GM21515 (cell line): ENCODE measurements at regions not wholly inside any gene's neighbourhood (a gene's known extent, or its start where the extent isn't known, plus 50 kb on each side); places are given as distances from the start of the nearest gene placed in this dataset.

ENCODE experiments used
- ATAC-seq: cut with Tn5 transposase; IDR thresholded peaks from one replicate; pipeline ENCODE4 v1.9.1; 2021; ENCODE audit not compliant: unreplicated experiment

DNA sequence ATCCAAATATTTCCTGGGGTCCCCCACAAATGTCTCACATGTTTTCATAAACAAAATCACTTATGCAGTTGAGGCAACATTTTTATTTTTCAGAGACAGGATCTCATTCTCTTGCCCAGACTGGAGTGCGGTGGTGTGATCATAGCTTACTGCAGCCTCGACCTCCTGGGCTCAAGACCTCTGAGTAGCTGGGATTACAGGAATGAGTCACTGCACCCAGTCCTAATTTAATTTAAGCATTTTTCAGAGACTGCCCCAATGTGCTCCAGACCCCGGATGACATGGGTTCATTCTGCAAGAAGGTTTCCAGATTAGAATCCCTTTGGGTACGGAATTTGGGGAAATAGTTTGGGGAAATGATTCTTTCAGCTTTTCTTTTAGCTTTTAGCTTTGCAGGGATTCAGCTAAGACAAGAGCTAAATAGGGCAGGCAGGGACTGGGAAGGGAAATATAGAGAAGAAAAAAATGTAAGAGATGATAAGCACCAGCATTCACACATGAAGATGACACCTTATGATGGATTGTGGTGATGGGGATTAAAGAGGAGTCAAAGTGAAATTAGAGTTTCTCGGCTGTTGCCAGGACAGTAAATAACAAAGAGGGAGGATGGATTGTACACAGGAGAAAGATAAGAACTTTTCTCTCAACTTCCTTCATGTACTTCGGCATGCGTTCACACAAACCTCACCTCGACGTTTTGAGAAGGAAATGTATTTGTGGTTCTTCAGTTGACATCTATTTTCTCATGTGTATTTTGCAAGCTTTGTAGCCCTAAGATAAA is 169.4 kb upstream of the TAB2 start:
- no peak for ATAC-seq

DNA sequence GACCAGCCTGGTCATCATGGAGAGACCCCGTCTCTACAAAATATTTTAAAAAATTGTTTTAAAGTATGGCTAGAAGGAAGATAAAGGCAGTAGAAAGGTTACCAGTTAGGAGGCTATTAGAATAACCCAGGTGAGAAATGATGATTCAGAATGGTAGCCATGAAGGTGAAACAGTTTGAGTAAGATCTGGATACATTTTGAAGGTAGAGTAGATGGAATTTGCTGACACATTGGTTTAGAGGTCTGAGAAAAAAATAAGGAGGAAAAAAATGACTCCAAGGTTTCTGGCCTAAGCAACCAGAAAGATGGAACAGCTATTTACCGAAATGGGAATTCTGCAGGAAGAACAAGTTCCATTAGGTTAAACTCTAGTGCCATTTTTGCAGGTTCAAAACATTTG is 167.9 kb upstream of the TAB2 start:
- ATAC-seq: no peak

GRCh38 chr6:149150301-149150700 is 167.2 kb upstream of the TAB2 start:
- ATAC-seq: no peak

DNA sequence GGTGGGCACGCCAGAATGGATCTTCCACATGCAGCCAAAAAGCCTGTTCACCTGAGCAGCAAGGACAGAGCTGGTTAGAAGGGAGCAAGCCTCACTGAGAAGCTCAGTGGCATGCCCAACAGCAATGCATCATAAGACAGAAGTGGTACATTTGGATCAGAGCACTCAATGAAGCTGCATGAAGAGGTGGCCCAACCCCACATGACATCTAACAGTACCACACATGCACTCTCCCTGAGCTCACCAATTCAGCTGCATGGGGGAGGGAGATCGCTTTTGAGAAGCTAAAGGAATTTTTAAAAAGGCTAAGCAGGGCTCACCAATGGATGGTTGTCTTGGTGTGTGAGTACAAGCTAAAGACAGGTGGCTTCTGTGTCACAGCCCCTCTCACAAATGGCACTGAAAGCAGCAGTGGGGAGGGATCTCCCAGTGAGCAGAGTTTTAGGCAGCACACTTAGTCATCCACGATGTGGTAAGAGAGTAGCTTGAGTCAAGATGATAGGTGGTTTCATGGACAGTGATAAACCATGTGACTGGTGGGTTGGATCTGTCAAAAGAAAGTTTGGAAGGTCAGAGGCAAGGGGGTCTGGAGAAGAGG is 166.6 kb upstream of the TAB2 start:
- ATAC-seq: no peak

- no peak for ATAC-seq
Measured at GRCh38 chr6:149152521-149152920, 165.0 kb upstream of the TAB2 start.

GRCh38 chr6:149153100-149153499 is 164.4 kb upstream of the TAB2 start:
- no peak for ATAC-seq

- no peak for ATAC-seq
Measured at GRCh38 chr6:149153693-149154092, 163.8 kb upstream of the TAB2 start.

GRCh38 chr6:149154261-149154821 is 163.2 kb upstream of the TAB2 start:
- no peak for ATAC-seq

- ATAC-seq: no peak
Measured at GRCh38 chr6:149157126-149157525, 160.4 kb upstream of the TAB2 start.

DNA sequence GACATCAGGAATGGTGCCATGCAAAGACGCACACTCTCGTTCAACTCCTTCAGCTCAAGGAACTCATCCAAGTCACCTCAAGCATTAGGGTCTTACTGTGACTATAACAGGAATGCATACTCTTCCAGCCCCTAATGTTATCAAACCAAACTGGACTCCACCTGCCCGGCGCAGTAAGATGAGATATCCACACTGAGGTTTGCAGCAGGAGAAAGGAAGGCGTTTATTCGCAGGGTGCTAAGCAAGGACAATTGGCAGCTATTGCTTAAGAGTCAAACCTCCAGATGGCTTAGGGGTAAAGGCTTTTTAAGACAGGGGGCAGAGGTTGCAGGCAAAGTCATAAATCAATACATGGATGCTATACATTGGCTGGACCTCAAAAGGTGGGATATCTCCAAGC is 159.4 kb upstream of the TAB2 start:
- no peak for ATAC-seq

DNA sequence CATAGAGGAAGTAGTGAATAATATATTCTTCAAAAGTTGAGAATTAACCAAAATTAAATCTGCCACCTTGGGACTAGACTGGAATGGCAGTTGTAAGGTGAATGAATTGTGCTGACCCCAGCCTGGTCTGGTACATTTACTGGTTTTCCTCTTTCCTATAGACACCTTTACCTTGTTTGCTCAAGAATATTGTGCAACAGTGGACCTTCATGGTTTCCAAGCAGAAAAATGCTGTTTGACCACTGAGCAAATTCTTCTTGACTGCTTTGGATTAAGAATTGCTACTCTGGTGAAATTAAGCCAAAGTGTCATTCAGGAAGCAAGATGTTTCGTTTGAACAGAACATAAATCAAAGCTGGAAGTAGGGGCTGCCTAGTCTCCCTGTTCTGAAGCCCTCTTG is 156.6 kb upstream of the TAB2 start:
- no peak for ATAC-seq

GRCh38 chr6:149162924-149163323 is 154.6 kb upstream of the TAB2 start:
- no peak for ATAC-seq

DNA sequence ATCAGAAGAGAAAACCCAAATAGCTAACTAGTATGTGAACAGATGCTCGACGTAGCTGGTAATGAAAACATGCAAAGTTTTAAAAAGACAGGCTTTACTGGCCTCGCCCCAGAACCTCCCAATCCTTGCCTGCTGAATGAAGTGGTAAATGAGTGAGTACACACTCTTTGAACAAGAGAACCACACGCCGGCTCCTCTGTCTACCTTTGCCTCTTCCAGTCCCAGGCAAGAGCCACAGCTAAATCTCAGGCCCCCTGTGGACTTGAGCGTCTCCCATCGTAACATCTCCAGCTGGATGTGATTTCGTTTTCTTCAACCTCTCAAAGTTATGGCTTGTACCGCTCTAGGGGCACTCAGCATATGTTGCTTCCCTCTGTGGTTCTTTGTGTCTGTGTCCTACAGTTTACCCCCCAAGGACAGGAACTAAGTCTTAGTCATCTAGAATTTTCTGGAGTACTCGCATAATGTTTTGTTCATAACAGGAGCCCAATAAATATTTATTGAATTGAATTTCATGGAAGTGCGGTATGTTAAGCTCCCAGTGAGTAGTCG is 153.2 kb upstream of the TAB2 start:
- no peak for ATAC-seq

DNA sequence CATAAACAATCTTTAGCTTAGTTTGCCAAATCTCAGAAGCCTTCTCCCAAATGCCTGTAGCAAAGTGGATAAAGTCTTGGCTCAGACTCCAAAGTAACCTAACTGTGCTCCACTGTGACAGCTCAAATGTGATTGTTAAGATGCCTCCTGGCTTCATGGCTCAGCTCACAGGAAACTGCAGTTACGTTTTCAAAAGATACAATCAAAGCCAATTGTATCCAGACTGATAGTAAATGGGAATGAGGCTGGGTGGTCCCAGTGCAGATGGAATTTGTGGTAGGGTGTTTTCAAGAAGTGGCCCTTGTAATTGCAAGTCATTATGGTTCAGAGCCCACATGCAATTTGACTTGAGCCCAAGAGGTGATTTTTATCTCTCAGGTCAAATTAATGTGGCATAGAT is 151.2 kb upstream of the TAB2 start:
- ATAC-seq: no peak

GRCh38 chr6:149166747-149167146 is 150.8 kb upstream of the TAB2 start:
- no peak for ATAC-seq

DNA sequence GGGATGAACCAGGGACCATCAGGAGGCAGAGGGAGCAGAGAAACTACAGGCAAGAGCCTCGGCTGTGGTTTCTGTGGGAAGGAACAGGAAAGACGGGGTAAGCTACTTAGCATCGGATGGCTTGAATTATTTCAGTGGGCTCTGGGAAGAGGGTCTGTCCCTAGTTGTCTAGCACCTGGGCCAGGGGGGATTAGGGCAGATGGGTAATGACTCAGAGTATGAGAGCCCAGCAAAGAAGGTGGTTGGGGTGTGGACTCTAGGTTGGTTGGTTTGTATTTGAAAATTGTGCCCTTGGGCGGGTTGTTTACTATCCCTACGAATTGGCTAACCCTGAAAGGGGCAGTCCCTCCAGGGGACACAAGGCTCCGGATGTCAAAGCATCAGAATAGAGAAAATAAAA is 148.5 kb upstream of the TAB2 start:
- no peak for ATAC-seq

- ATAC-seq: no peak
Measured at GRCh38 chr6:149169761-149170511, 147.6 kb upstream of the TAB2 start.

DNA sequence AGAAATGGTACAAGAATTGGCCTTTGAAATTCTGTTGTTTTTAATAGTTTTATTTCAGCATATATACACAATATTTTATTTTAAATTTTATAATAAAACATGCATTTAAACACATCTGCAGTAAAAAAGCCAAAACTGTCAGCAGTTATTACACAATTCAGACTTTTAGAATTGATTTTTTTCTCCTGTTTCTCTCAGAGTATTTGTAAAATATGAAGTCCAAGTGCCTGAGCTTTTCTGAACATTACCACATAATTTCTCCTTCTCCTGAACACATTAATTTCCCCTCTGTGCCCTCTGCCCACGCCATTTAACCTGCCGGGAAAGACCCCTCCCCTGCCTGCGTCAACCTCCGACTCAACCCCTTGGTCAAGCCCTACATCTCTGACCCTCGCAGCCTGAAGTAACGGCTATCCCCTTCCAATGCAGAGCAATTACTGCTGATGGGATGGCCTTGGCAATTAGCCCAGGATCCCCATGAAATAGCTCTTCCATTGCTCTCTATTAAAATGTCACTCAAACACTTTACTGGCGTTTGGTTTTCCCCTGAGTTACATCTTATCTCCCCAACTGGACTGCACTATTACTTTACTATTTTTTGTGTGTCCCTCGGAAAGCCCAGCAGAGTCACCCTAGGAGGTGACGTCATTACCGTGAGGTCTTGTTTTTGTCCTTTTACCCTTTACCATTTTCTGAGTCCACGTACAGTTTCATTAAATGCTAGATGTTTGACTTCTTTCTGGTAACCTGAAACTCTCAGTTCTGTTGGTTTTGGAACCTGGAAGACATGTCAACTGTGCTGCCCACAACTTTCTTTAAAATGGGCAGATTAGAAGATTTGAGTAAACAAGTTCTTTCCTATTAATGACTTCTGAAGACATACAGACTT is 146.7 kb upstream of the TAB2 start:
- ATAC-seq: no peak

DNA sequence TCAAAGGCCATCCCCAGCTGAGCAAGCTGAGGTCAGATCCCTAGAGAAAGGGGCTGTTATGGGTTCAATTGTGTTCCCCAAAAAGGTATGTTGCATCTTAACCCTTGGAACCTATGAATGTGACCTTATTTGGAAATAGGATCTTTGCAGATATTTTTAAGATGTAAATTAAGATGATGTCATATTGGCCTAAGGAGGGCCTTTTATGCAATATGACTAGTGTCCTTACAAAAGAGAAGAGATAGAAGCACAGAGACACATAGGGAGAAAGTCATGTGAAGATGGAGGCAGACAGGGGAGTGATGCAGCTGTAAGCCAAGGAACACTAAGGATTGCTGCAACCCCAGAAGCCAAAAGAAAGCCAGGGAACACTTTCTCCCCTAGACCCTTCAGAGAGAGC is 144.3 kb upstream of the TAB2 start:
- ATAC-seq: no peak

- no peak for ATAC-seq
Measured at GRCh38 chr6:149174962-149175361, 142.6 kb upstream of the TAB2 start.
